Astrocyte of the cerebellum (primary cell): ENCODE measurements at regions not wholly inside any gene's neighbourhood (a gene's known extent, or its start where the extent isn't known, plus 50 kb on each side); places are given as distances from the start of the nearest gene placed in this dataset.
A peak's percentile ranks its signal among the peaks of the same experiment; 100 is the strongest.

Experiments
- DNase-seq: peaks from one replicate; pipeline ENCODE4 v3.0.0-alpha.2; 2011; ENCODE audit warnings: low read depth
- H3K4me3 ChIP-seq: 2 replicates; pipeline ENCODE4 v1.5.1; 2011; ENCODE audit warnings: mild to moderate bottlenecking, low read depth, low read length, moderate library complexity
- in situ Hi-C: cut with HindIII; loops from 2 replicates; pipeline ENCODE4 v1.10.0; 2017; ENCODE audit warnings: low sequenced_read_pairs
- TF ChIP-seq, protein P1 (sequence below): IDR thresholded peaks from 2 replicates; pipeline ENCODE4 v1.5.1; 2012; ENCODE audit warnings: low read length, low read depth, moderate library complexity, mild to moderate bottlenecking; ENCODE audit errors: missing control alignments

DNA sequence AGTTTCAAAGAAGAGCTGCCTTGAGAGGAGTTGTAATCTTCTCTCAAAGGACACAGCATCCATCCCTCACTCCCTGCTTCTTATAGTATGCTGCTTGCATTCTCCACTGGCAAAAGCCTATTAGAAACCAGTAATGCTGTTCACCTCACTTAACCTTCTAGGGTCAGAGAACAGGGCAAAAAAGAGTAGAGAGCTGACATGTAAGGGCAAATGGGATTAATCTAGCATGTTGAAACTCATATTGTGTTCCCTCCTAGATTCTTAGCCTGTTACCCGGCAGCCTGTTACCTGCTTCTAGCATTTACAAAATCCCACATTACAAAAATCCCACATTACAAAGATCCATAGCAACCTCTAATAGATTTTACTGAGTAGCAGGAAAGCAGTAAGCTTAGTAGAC, 244.7 kb downstream of the SLC7A11 start:
- no peak overlapping the region for H3K4me3 ChIP-seq
- in situ Hi-C loops, result loop anchor here (5.0 kb wide), 1 partner anchor 60 kb away; no protein-coding TSS in a partner anchor
- TF ChIP-seq, protein P1, sequence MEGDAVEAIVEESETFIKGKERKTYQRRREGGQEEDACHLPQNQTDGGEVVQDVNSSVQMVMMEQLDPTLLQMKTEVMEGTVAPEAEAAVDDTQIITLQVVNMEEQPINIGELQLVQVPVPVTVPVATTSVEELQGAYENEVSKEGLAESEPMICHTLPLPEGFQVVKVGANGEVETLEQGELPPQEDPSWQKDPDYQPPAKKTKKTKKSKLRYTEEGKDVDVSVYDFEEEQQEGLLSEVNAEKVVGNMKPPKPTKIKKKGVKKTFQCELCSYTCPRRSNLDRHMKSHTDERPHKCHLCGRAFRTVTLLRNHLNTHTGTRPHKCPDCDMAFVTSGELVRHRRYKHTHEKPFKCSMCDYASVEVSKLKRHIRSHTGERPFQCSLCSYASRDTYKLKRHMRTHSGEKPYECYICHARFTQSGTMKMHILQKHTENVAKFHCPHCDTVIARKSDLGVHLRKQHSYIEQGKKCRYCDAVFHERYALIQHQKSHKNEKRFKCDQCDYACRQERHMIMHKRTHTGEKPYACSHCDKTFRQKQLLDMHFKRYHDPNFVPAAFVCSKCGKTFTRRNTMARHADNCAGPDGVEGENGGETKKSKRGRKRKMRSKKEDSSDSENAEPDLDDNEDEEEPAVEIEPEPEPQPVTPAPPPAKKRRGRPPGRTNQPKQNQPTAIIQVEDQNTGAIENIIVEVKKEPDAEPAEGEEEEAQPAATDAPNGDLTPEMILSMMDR, result no peak
- no peak for DNase-seq

DNA sequence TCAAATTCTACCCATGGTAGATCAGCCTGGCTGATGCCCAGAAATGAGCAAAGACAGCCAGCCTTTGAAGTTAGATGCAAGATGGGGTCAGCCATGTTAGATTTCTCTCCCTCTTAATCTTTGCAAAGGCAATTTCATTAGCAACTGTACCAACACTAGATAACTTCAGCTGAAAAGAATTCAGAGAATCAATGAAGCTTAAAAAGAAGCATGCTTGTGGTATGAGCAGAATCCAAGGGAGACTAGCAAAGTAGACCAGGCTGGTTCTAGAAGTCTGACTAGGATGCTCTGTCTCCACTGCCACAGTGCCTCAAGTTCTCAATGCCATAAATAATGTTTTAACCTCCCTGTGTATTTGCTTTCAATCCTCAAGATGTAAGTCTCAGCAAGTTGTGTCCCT, 247.3 kb downstream of the SLC7A11 start:
- DNase-seq, result peak; percentile 59
- in situ Hi-C loops, result loop anchor here (5.0 kb wide), 1 partner anchor 58 kb away; no protein-coding TSS in a partner anchor
- no peak overlapping the region for H3K4me3 ChIP-seq
- TF ChIP-seq, protein P1, result no peak

DNA sequence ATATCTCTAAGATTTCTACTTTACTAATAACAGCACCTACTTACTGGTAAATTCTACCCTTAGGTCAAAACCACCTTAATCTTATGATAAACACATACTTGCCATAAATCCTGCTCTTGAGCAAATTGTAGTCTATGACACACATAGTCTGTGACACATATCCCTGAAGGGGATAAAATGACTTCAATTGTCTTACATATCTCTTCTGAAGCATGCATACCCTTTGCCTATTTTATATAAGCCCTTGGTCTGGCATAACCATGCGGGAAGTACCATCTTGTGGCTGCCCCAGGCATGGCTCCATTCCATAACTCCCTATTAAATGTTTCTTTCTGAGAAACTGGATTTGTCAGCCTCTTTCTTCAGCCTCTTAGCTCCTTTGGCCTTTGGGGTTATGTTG, 248.9 kb downstream of the SLC7A11 start:
- TF ChIP-seq, protein P1, result no peak
- in situ Hi-C loops, result no loop called here

GRCh38 chr4:137981277-137981676, 260.9 kb downstream of the SLC7A11 start:
- H3K4me3 ChIP-seq, result no peak overlapping the region
- in situ Hi-C loops, result no loop called here
- DNase-seq, result no peak
- TF ChIP-seq, protein P1, result no peak

More for the DNA sequence above, 248.9 kb downstream of the SLC7A11 start:
- no peak for DNase-seq
- H3K4me3 ChIP-seq, result no peak overlapping the region

GRCh38 chr4:137980641-137981040, 261.5 kb downstream of the SLC7A11 start:
- TF ChIP-seq, protein P1, result no peak
- in situ Hi-C loops, result no loop called here
- DNase-seq, result no peak

GRCh38 chr4:137979938-137980337, 262.2 kb downstream of the SLC7A11 start:
- TF ChIP-seq, protein P1, result no peak
- in situ Hi-C loops, result no loop called here
- DNase-seq, result no peak
- H3K4me3 ChIP-seq, result no peak overlapping the region

More at GRCh38 chr4:137980641-137981040, 261.5 kb downstream of the SLC7A11 start:
- H3K4me3 ChIP-seq, result no peak overlapping the region
